ENCODE measurements at regions not wholly inside any gene's neighbourhood (a gene's known extent, or its start where the extent isn't known, plus 50 kb on each side); places are given as distances from the start of the nearest gene placed in this dataset.

- H3K4me1 ChIP-seq (ENCODE audit: control insufficient read depth in 1 of 2, insufficient read depth in 2 of 2, low read length in 2 of 2): no peaks in the 10 kb centered on the region
- no peak overlapping the region for H4K8ac ChIP-seq (ENCODE audit: low read depth, low read length)
- WGBS (ENCODE audit: extremely low coverage, insufficient coverage, insufficient read length): no CpG with 5 or more reads among the region's 1 CpG
- H3K4me3 ChIP-seq (ENCODE audit: low read depth, low read length): no peak overlapping the region
- H3K4ac ChIP-seq (ENCODE audit: low read depth, low read length): no peak overlapping the region
- H3K27me3 ChIP-seq (ENCODE audit: insufficient read depth, low read length): no peaks in the 10 kb centered on the region
- H3K27ac ChIP-seq (ENCODE audit: low read depth, low read length): no peak overlapping the region
- H2AK5ac ChIP-seq (ENCODE audit: low read length): no peak overlapping the region
- H3K36me3 ChIP-seq (ENCODE audit: control insufficient read depth in 1 of 2, insufficient read depth in 2 of 2, low read length in 2 of 2): no peaks in the 10 kb centered on the region
- H2BK120ac ChIP-seq (ENCODE audit: insufficient read depth, low read length, poor library complexity): no peak overlapping the region
- no peak overlapping the region for H2AFZ ChIP-seq (ENCODE audit: insufficient read depth, low read length, poor library complexity)
- no peaks in the 10 kb centered on the region for H3K9me3 ChIP-seq (ENCODE audit: insufficient read depth, low read depth, low read length)
- no peak overlapping the region for H2BK5ac ChIP-seq (ENCODE audit: low read depth, low read length, poor library complexity)
- no peak overlapping the region for H3K14ac ChIP-seq (ENCODE audit: low read length)
- no peak overlapping the region for H3K18ac ChIP-seq (ENCODE audit: low read length)
- no peaks in the 10 kb centered on the region for H3K79me2 ChIP-seq (ENCODE audit: control insufficient read depth, insufficient read depth, low read length, poor library complexity)
- H3K79me1 ChIP-seq (ENCODE audit: low read length): no peaks in the 10 kb centered on the region
- no peak overlapping the region for H3K23ac ChIP-seq (ENCODE audit: low read length)
- no peak for DNase-seq
- no peak overlapping the region for H3K4me2 ChIP-seq (ENCODE audit: low read length)
- no peak overlapping the region for H4K12ac ChIP-seq (ENCODE audit: low read depth, low read length)
- no peak overlapping the region for H2BK12ac ChIP-seq (ENCODE audit: low read length)
- H4K91ac ChIP-seq (ENCODE audit: low read depth, low read length): no peak overlapping the region
- H3K9ac ChIP-seq (ENCODE audit: low read length): no peak overlapping the region
Observed at GRCh38 chr1:194300340-194300739, 1113.9 kb upstream of the B3GALT2 start.

DNA sequence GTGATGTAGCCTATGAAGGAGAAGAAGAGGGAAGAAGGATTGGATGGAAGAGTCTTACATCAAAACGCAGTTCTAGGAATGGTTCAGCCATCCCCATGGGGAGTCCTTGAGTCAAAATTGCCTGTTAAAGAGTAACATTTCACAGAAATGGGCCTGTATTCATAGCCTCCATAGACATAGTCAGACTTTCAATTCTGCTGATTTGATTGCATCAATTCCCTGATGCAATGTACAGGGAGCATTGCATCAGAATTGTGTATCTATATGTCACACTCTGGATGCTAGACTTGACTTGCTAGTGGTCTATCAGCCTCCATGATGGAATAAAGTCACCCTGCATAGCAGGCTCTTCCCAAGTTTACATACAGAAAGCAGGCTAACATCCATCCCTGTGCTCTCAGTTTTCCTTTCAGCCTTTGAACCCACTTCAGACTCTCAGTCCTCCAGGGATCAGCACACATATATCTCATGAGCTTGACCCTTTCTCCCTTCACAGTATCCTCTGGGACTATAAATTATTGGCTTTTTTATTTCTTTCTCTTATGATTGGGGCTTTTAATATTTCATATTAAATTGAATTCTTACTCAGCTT, 1111.7 kb upstream of the B3GALT2 start:
- DNase-seq: no peak
- H3K79me2 ChIP-seq (ENCODE audit: control insufficient read depth, insufficient read depth, low read length, poor library complexity): no peaks in the 10 kb centered on the region
- no peak overlapping the region for H2BK12ac ChIP-seq (ENCODE audit: low read length)

GRCh38 chr1:194297094-194297493, 1110.7 kb upstream of the B3GALT2 start:
- H3K4me2 ChIP-seq (ENCODE audit: low read length): no peak overlapping the region
- no CpG with 5 or more reads among the region's 2 CpGs for WGBS (ENCODE audit: extremely low coverage, insufficient coverage, insufficient read length)
- H3K36me3 ChIP-seq (ENCODE audit: control insufficient read depth in 1 of 2, insufficient read depth in 2 of 2, low read length in 2 of 2): no peaks in the 10 kb centered on the region
- no peak overlapping the region for H3K18ac ChIP-seq (ENCODE audit: low read length)
- H3K9ac ChIP-seq (ENCODE audit: low read length): no peak overlapping the region
- no peak overlapping the region for H2BK120ac ChIP-seq (ENCODE audit: insufficient read depth, low read length, poor library complexity)
- H2AFZ ChIP-seq (ENCODE audit: insufficient read depth, low read length, poor library complexity): no peak overlapping the region
- no peaks in the 10 kb centered on the region for H3K79me2 ChIP-seq (ENCODE audit: control insufficient read depth, insufficient read depth, low read length, poor library complexity)
- H3K27ac ChIP-seq (ENCODE audit: low read depth, low read length): no peak overlapping the region
- H3K14ac ChIP-seq (ENCODE audit: low read length): no peak overlapping the region
- DNase-seq: no peak
- no peak overlapping the region for H2BK12ac ChIP-seq (ENCODE audit: low read length)
- H4K8ac ChIP-seq (ENCODE audit: low read depth, low read length): no peak overlapping the region
- no peaks in the 10 kb centered on the region for H3K79me1 ChIP-seq (ENCODE audit: low read length)
- H3K9me3 ChIP-seq (ENCODE audit: insufficient read depth, low read depth, low read length): no peaks in the 10 kb centered on the region
- no peak overlapping the region for H2AK5ac ChIP-seq (ENCODE audit: low read length)
- no peak overlapping the region for H2BK5ac ChIP-seq (ENCODE audit: low read depth, low read length, poor library complexity)
- H4K91ac ChIP-seq (ENCODE audit: low read depth, low read length): no peak overlapping the region
- H4K12ac ChIP-seq (ENCODE audit: low read depth, low read length): no peak overlapping the region
- H3K4ac ChIP-seq (ENCODE audit: low read depth, low read length): no peak overlapping the region
- H3K4me3 ChIP-seq (ENCODE audit: low read depth, low read length): no peak overlapping the region
- no peaks in the 10 kb centered on the region for H3K27me3 ChIP-seq (ENCODE audit: insufficient read depth, low read length)
- no peaks in the 10 kb centered on the region for H3K4me1 ChIP-seq (ENCODE audit: control insufficient read depth in 1 of 2, insufficient read depth in 2 of 2, low read length in 2 of 2)
- no peak overlapping the region for H3K23ac ChIP-seq (ENCODE audit: low read length)

More for the DNA sequence above, 1111.7 kb upstream of the B3GALT2 start:
- H3K79me1 ChIP-seq (ENCODE audit: low read length): no peaks in the 10 kb centered on the region
- H3K23ac ChIP-seq (ENCODE audit: low read length): no peak overlapping the region
- no peaks in the 10 kb centered on the region for H3K36me3 ChIP-seq (ENCODE audit: control insufficient read depth in 1 of 2, insufficient read depth in 2 of 2, low read length in 2 of 2)
- no peak overlapping the region for H3K9ac ChIP-seq (ENCODE audit: low read length)
- no peak overlapping the region for H2AFZ ChIP-seq (ENCODE audit: insufficient read depth, low read length, poor library complexity)
- H3K4me2 ChIP-seq (ENCODE audit: low read length): no peak overlapping the region
- H3K27ac ChIP-seq (ENCODE audit: low read depth, low read length): no peak overlapping the region
- H4K8ac ChIP-seq (ENCODE audit: low read depth, low read length): no peak overlapping the region
- H4K91ac ChIP-seq (ENCODE audit: low read depth, low read length): peak overlapping the region; percentile 37
- H3K18ac ChIP-seq (ENCODE audit: low read length): no peak overlapping the region
- no peak overlapping the region for H3K14ac ChIP-seq (ENCODE audit: low read length)
- H4K12ac ChIP-seq (ENCODE audit: low read depth, low read length): no peak overlapping the region
- H3K9me3 ChIP-seq (ENCODE audit: insufficient read depth, low read depth, low read length): no peaks in the 10 kb centered on the region
- no peak overlapping the region for H2BK120ac ChIP-seq (ENCODE audit: insufficient read depth, low read length, poor library complexity)
- no peak overlapping the region for H3K4me3 ChIP-seq (ENCODE audit: low read depth, low read length)
- H3K4me1 ChIP-seq (ENCODE audit: control insufficient read depth in 1 of 2, insufficient read depth in 2 of 2, low read length in 2 of 2): no peaks in the 10 kb centered on the region
- H2AK5ac ChIP-seq (ENCODE audit: low read length): no peak overlapping the region
- H3K4ac ChIP-seq (ENCODE audit: low read depth, low read length): no peak overlapping the region
- no peaks in the 10 kb centered on the region for H3K27me3 ChIP-seq (ENCODE audit: insufficient read depth, low read length)
- WGBS (ENCODE audit: extremely low coverage, insufficient coverage, insufficient read length): no CpG with 5 or more reads among the region's 1 CpG
- H2BK5ac ChIP-seq (ENCODE audit: low read depth, low read length, poor library complexity): no peak overlapping the region

DNA sequence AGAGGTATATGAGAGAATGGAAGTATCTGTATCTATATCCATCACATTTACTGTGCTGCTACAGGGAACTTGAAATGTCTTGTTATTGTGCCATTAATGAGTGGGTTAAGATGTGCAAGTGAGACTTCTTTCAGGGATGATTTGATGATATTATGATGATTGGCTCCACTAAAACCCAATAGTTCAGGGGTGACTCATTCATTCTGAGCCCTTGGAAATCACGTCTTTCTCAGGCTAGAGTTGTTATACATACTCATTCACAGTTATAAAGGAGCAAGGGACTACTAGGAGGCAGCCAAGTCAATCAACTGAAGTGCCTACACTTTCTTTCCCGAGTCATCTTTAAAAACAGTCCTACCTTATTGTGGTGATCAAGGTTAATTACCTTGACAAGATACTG, 1109.8 kb upstream of the B3GALT2 start:
- H4K12ac ChIP-seq (ENCODE audit: low read depth, low read length): no peak overlapping the region
- H3K79me1 ChIP-seq (ENCODE audit: low read length): no peaks in the 10 kb centered on the region

More for the DNA sequence above, 1109.8 kb upstream of the B3GALT2 start:
- Histone ChIP-seq H3K9me3 (ENCODE audit: insufficient read depth, low read depth, low read length) (no peaks in the 10 kb centered on the region), H3K18ac (ENCODE audit: low read length) (no peak overlapping the region), H3K27me3 (ENCODE audit: insufficient read depth, low read length) (no peaks in the 10 kb centered on the region), H3K27ac (ENCODE audit: low read depth, low read length) (no peak overlapping the region), H3K4me2 (ENCODE audit: low read length) (no peak overlapping the region), H2AK5ac (ENCODE audit: low read length) (no peak overlapping the region), H2BK120ac (ENCODE audit: insufficient read depth, low read length, poor library complexity) (no peak overlapping the region), H3K14ac (ENCODE audit: low read length) (no peak overlapping the region), H3K9ac (ENCODE audit: low read length) (no peak overlapping the region), H4K8ac (ENCODE audit: low read depth, low read length) (no peak overlapping the region), H3K23ac (ENCODE audit: low read length) (no peak overlapping the region), H4K91ac (ENCODE audit: low read depth, low read length) (no peak overlapping the region), H2AFZ (ENCODE audit: insufficient read depth, low read length, poor library complexity) (no peak overlapping the region), H3K4me3 (ENCODE audit: low read depth, low read length) (no peak overlapping the region), H2BK5ac (ENCODE audit: low read depth, low read length, poor library complexity) (no peak overlapping the region), H3K4ac (ENCODE audit: low read depth, low read length) (no peak overlapping the region), H2BK12ac (ENCODE audit: low read length) (no peak overlapping the region), H3K36me3 (ENCODE audit: control insufficient read depth in 1 of 2, insufficient read depth in 2 of 2, low read length in 2 of 2) (no peaks in the 10 kb centered on the region), H3K79me2 (ENCODE audit: control insufficient read depth, insufficient read depth, low read length, poor library complexity) (no peaks in the 10 kb centered on the region), H3K4me1 (ENCODE audit: control insufficient read depth in 1 of 2, insufficient read depth in 2 of 2, low read length in 2 of 2) (no peaks in the 10 kb centered on the region)
- WGBS (ENCODE audit: extremely low coverage, insufficient coverage, insufficient read length): no CpG with 5 or more reads among the region's 2 CpGs
- DNase-seq: no peak
